ENCODE measurements at regions not wholly inside any gene's neighbourhood (a gene's known extent, or its start where the extent isn't known, plus 50 kb on each side); places are given as distances from the start of the nearest gene placed in this dataset.

GRCh38 chr12:29048787-29049186, 100.3 kb upstream of the FAR2 start:
- ATAC-seq (no peak), DNase-seq (no peak)
- WGBS (ENCODE audit: insufficient coverage, low coverage, low lambda C conversion rate, missing lambda C conversion rate) = 34% methylated on average over 4 of the region's 4 CpGs
- Histone ChIP-seq H3K27me3 (no peaks in the 10 kb centered on the region), H3K4me3 (no peak overlapping the region), H3K4me1 (no peaks in the 10 kb centered on the region), H3K27ac (no peak overlapping the region), H3K36me3 (no peaks in the 10 kb centered on the region), H3K9me3 (no peaks in the 10 kb centered on the region)
- TF ChIP-seq POLR2A (IDR thresholded peaks at IDR 0.05) = no peak
- TF ChIP-seq CTCF (IDR thresholded peaks at IDR 0.05) = no peak
- intact Hi-C loops (cut with DNase I) = no loop called here

- WGBS (ENCODE audit: insufficient coverage, low coverage, low lambda C conversion rate, missing lambda C conversion rate) = 18% methylated on average over 3 of the region's 3 CpGs
- Histone ChIP-seq H3K4me3 (no peak overlapping the region), H3K27me3 (no peaks in the 10 kb centered on the region), H3K4me1 (no peaks in the 10 kb centered on the region), H3K9me3 (no peaks in the 10 kb centered on the region), H3K27ac (no peak overlapping the region), H3K36me3 (no peaks in the 10 kb centered on the region)
- DNase-seq (no peak), ATAC-seq (no peak)
- intact Hi-C loops (cut with DNase I) = no loop called here
- TF ChIP-seq POLR2A (IDR thresholded peaks at IDR 0.05) = no peak
- TF ChIP-seq CTCF (IDR thresholded peaks at IDR 0.05) = no peak
Observed at GRCh38 chr12:29050503-29050902, 98.6 kb upstream of the FAR2 start.

- TF ChIP-seq POLR2A (IDR thresholded peaks at IDR 0.05) (no peak), CTCF (IDR thresholded peaks at IDR 0.05) (no peak)
- ATAC-seq = no peak
- intact Hi-C loops (cut with DNase I) = no loop called here
- H3K27me3 ChIP-seq = no peaks in the 10 kb centered on the region
- no peaks in the 10 kb centered on the region for H3K4me1 ChIP-seq
- no peak overlapping the region for H3K27ac ChIP-seq
- no peaks in the 10 kb centered on the region for H3K9me3 ChIP-seq
- no peaks in the 10 kb centered on the region for H3K36me3 ChIP-seq
- no peak overlapping the region for H3K4me3 ChIP-seq
- DNase-seq = no peak
- 62% methylated on average over 2 of the region's 2 CpGs for WGBS (ENCODE audit: insufficient coverage, low coverage, low lambda C conversion rate, missing lambda C conversion rate)
Observed at GRCh38 chr12:29051221-29051620, 97.9 kb upstream of the FAR2 start.

- DNase-seq (no peak), ATAC-seq (no peak)
- TF ChIP-seq POLR2A (IDR thresholded peaks at IDR 0.05) (no peak), CTCF (IDR thresholded peaks at IDR 0.05) (no peak)
- intact Hi-C loops (cut with DNase I) = no loop called here
- no peak overlapping the region for H3K27ac ChIP-seq
- H3K4me1 ChIP-seq = no peaks in the 10 kb centered on the region
- H3K4me3 ChIP-seq = no peak overlapping the region
- H3K9me3 ChIP-seq = no peaks in the 10 kb centered on the region
- no peaks in the 10 kb centered on the region for H3K36me3 ChIP-seq
- H3K27me3 ChIP-seq = no peaks in the 10 kb centered on the region
- 87% methylated on average over 1 of the region's 1 CpG for WGBS (ENCODE audit: insufficient coverage, low coverage, low lambda C conversion rate, missing lambda C conversion rate)
Observed at GRCh38 chr12:29053567-29053966, 95.5 kb upstream of the FAR2 start.

Data from right lobe of liver (tissue), 6 donors.